ENCODE measurements at regions not wholly inside any gene's neighbourhood (a gene's known extent, or its start where the extent isn't known, plus 50 kb on each side); places are given as distances from the start of the nearest gene placed in this dataset.

GRCh38 chr12:93214523-93215289 is 163.0 kb upstream of the NUDT4 start:
- Histone ChIP-seq H3K79me2 (ENCODE audit: insufficient read depth, low read length) (no peaks in the 10 kb centered on the region), H3K36me3 (ENCODE audit: insufficient read depth, low read length) (no peaks in the 10 kb centered on the region), H3K4me2 (ENCODE audit: low read depth, low read length, poor library complexity, severe bottlenecking) (no peak overlapping the region), H2AFZ (ENCODE audit: low read length) (no peak overlapping the region), H3K9me3 (ENCODE audit: insufficient read depth, low read depth, low read length) (no peaks in the 10 kb centered on the region), H3F3A (ENCODE audit: low read depth) (no peaks in the 10 kb centered on the region), H3K9me2 (replicated peaks; ENCODE audit: low read depth, low read length) (no peaks in the 10 kb centered on the region), H3K4me1 (ENCODE audit: insufficient read depth, low read length, poor library complexity, severe bottlenecking) (no peaks in the 10 kb centered on the region), H3K4me3 (ENCODE audit: low read length, poor library complexity, severe bottlenecking) (no peak overlapping the region), H3K27me3 (ENCODE audit: insufficient read depth, low read length, poor library complexity, severe bottlenecking) (no peaks in the 10 kb centered on the region), H3K9ac (ENCODE audit: low read depth, low read length, poor library complexity, severe bottlenecking) (no peak overlapping the region), H4K20me1 (ENCODE audit: insufficient read depth, low read length, poor library complexity, severe bottlenecking) (no peaks in the 10 kb centered on the region)
- TF ChIP-seq EZH2phosphoT487 (IDR thresholded peaks at IDR 0.05; ENCODE audit: borderline replicate concordance) (no peak), CTCF (conservative IDR thresholded peaks at IDR 0.05; ENCODE audit: low read length) (no peak)

GRCh38 chr12:93215290-93215678 is 162.4 kb upstream of the NUDT4 start:
- no peak overlapping the region for H3K4me3 ChIP-seq (ENCODE audit: low read length, poor library complexity, severe bottlenecking)
- H3K9me2 ChIP-seq (replicated peaks; ENCODE audit: low read depth, low read length): no peaks in the 10 kb centered on the region
- no peak overlapping the region for H3K4me2 ChIP-seq (ENCODE audit: low read depth, low read length, poor library complexity, severe bottlenecking)
- no peak overlapping the region for H3K9ac ChIP-seq (ENCODE audit: low read depth, low read length, poor library complexity, severe bottlenecking)
- H4K20me1 ChIP-seq (ENCODE audit: insufficient read depth, low read length, poor library complexity, severe bottlenecking): no peaks in the 10 kb centered on the region
- H3K27me3 ChIP-seq (ENCODE audit: insufficient read depth, low read length, poor library complexity, severe bottlenecking): no peaks in the 10 kb centered on the region
- no peaks in the 10 kb centered on the region for H3K4me1 ChIP-seq (ENCODE audit: insufficient read depth, low read length, poor library complexity, severe bottlenecking)
- no peaks in the 10 kb centered on the region for H3F3A ChIP-seq (ENCODE audit: low read depth)
- H3K79me2 ChIP-seq (ENCODE audit: insufficient read depth, low read length): no peaks in the 10 kb centered on the region
- TF ChIP-seq CTCF (conservative IDR thresholded peaks at IDR 0.05; ENCODE audit: low read length) (no peak), EZH2phosphoT487 (IDR thresholded peaks at IDR 0.05; ENCODE audit: borderline replicate concordance) (no peak)
- H2AFZ ChIP-seq (ENCODE audit: low read length): no peak overlapping the region
- no peaks in the 10 kb centered on the region for H3K9me3 ChIP-seq (ENCODE audit: insufficient read depth, low read depth, low read length)
- no peaks in the 10 kb centered on the region for H3K36me3 ChIP-seq (ENCODE audit: insufficient read depth, low read length)

- H3F3A ChIP-seq (ENCODE audit: low read depth): no peaks in the 10 kb centered on the region
- no peak overlapping the region for H3K4me3 ChIP-seq (ENCODE audit: low read length, poor library complexity, severe bottlenecking)
- no peak overlapping the region for H2AFZ ChIP-seq (ENCODE audit: low read length)
- H3K36me3 ChIP-seq (ENCODE audit: insufficient read depth, low read length): no peaks in the 10 kb centered on the region
- no peaks in the 10 kb centered on the region for H3K27me3 ChIP-seq (ENCODE audit: insufficient read depth, low read length, poor library complexity, severe bottlenecking)
- H3K9me3 ChIP-seq (ENCODE audit: insufficient read depth, low read depth, low read length): no peaks in the 10 kb centered on the region
- H3K79me2 ChIP-seq (ENCODE audit: insufficient read depth, low read length): no peaks in the 10 kb centered on the region
- no peaks in the 10 kb centered on the region for H3K4me1 ChIP-seq (ENCODE audit: insufficient read depth, low read length, poor library complexity, severe bottlenecking)
- H3K9me2 ChIP-seq (replicated peaks; ENCODE audit: low read depth, low read length): no peaks in the 10 kb centered on the region
- H4K20me1 ChIP-seq (ENCODE audit: insufficient read depth, low read length, poor library complexity, severe bottlenecking): no peaks in the 10 kb centered on the region
- no peak overlapping the region for H3K4me2 ChIP-seq (ENCODE audit: low read depth, low read length, poor library complexity, severe bottlenecking)
- no peak overlapping the region for H3K9ac ChIP-seq (ENCODE audit: low read depth, low read length, poor library complexity, severe bottlenecking)
- no peak for TF ChIP-seq CTCF (conservative IDR thresholded peaks at IDR 0.05; ENCODE audit: low read length)
- no peak for TF ChIP-seq EZH2phosphoT487 (IDR thresholded peaks at IDR 0.05; ENCODE audit: borderline replicate concordance)
Observed at GRCh38 chr12:93219947-93220346, 157.8 kb upstream of the NUDT4 start.
